Loucy (cell line): ENCODE measurements at regions not wholly inside any gene's neighbourhood (a gene's known extent, or its start where the extent isn't known, plus 50 kb on each side); places are given as distances from the start of the nearest gene placed in this dataset.

Source experiments
- CTCF ChIP-seq: fragments of 200-600 bp; sonication (generic); conservative IDR thresholded peaks from 2 replicates; pipeline ENCODE4 v1.5.1; 2014; ENCODE audit warnings: mild to moderate bottlenecking, antibody characterized with exemption, low read length
- EZH2phosphoT487 ChIP-seq: fragments of 200-600 bp; IDR thresholded peaks from 2 replicates; pipeline ENCODE4 v1.6.1; 2018; ENCODE audit warnings: antibody characterized with exemption, mild to moderate bottlenecking, moderate library complexity, borderline replicate concordance

GRCh38 chrX:16039363-16039762 lies 84.0 kb upstream of the GRPR start:
- TF ChIP-seq CTCF (no peak), EZH2phosphoT487 (no peak)
